MV-4-11 (cell line): ENCODE measurements at regions not wholly inside any gene's neighbourhood (a gene's known extent, or its start where the extent isn't known, plus 50 kb on each side); places are given as distances from the start of the nearest gene placed in this dataset.

ENCODE experiments used
- DNase-seq: peaks from one replicate; lab custom pipeline; 2025; lab: John Stamatoyannopoulos, UW

GRCh38 chr18:56545464-56545863 is 92.9 kb downstream of the TXNL1 start:
- peak; percentile 68 for DNase-seq

GRCh38 chr18:56542476-56542875 is 95.9 kb downstream of the TXNL1 start:
- DNase-seq: peak; percentile 49

GRCh38 chr18:56541793-56542192 is 96.6 kb downstream of the TXNL1 start:
- DNase-seq: peak; percentile 48

GRCh38 chr18:56541340-56541739 is 97.1 kb downstream of the TXNL1 start:
- no peak for DNase-seq

GRCh38 chr18:56538746-56539145 is 99.6 kb downstream of the TXNL1 start:
- DNase-seq: no peak

- DNase-seq: peak; percentile 40
These were observed 106.1 kb downstream of the TXNL1 start for GRCh38 chr18:56532176-56532840.

- no peak for DNase-seq
These were observed 115.6 kb downstream of the TXNL1 start for GRCh38 chr18:56522816-56523215.

GRCh38 chr18:56521263-56521662 is 117.1 kb downstream of the TXNL1 start:
- DNase-seq: no peak

GRCh38 chr18:56517761-56518160 is 120.6 kb downstream of the TXNL1 start:
- DNase-seq: no peak

- DNase-seq: no peak
These were observed 121.2 kb downstream of the TXNL1 start for GRCh38 chr18:56517196-56517595.

- peak; percentile 24 for DNase-seq
These were observed 121.6 kb downstream of the TXNL1 start for GRCh38 chr18:56516789-56517188.

- peak; percentile 33 for DNase-seq
These were observed 122.9 kb downstream of the TXNL1 start for GRCh38 chr18:56515522-56515921.

GRCh38 chr18:56511996-56512395 is 126.4 kb downstream of the TXNL1 start:
- DNase-seq: no peak

- DNase-seq: no peak
These were observed 128.3 kb downstream of the TXNL1 start for GRCh38 chr18:56510108-56510507.

GRCh38 chr18:56509656-56510055 is 128.7 kb downstream of the TXNL1 start:
- no peak for DNase-seq

GRCh38 chr18:56508370-56509036 is 129.9 kb downstream of the TXNL1 start:
- DNase-seq: no peak

GRCh38 chr18:56505971-56506370 is 132.4 kb downstream of the TXNL1 start:
- no peak for DNase-seq

GRCh38 chr18:56505293-56505692 is 133.1 kb downstream of the TXNL1 start:
- no peak for DNase-seq

GRCh38 chr18:56501896-56502295 is 136.5 kb downstream of the TXNL1 start:
- no peak for DNase-seq

- DNase-seq: peak; percentile 20
These were observed 142.5 kb downstream of the TXNL1 start for GRCh38 chr18:56495884-56496283.

GRCh38 chr18:56493531-56493930 is 144.9 kb downstream of the TXNL1 start:
- no peak for DNase-seq

- peak; percentile 85 for DNase-seq
These were observed 146.3 kb downstream of the TXNL1 start for GRCh38 chr18:56492136-56492535.

GRCh38 chr18:56490942-56491341 is 147.4 kb downstream of the TXNL1 start:
- DNase-seq: no peak

- peak; percentile 96 for DNase-seq
These were observed 148.5 kb downstream of the TXNL1 start for GRCh38 chr18:56489893-56490292.
